ENCODE measurements at regions not wholly inside any gene's neighbourhood (a gene's known extent, or its start where the extent isn't known, plus 50 kb on each side); places are given as distances from the start of the nearest gene placed in this dataset.

- no peak overlapping the region for H2AFZ ChIP-seq (ENCODE audit: low read length)
- Mint-ChIP-seq H3K27ac (no peak overlapping the region; a peak in 1 of 7 replicates), H3K4me1 (no peaks in the 10 kb centered on the region), H3K27me3 (ENCODE audit: low read depth) (no peaks in the 10 kb centered on the region), H3K4me3 (no peak overlapping the region), H3K36me3 (ENCODE audit: insufficient read depth in 1 of 3, low read depth in 3 of 3) (0 out of 7 replicates have a peak, but pooled peaks cover 0 to 2% (median 0%) of the 10 kb centered on the region in 3 experiments), H3K9me3 (no peaks in the 10 kb centered on the region; a peak in 1 of 5 replicates)
- no peak overlapping the region for H3K4me2 ChIP-seq (ENCODE audit: insufficient read depth, insufficient read length, low read length)
- no peak overlapping the region for H3K23ac ChIP-seq (ENCODE audit: insufficient read length, low read depth, low read length)
- no peak overlapping the region for H3K4ac ChIP-seq (ENCODE audit: low read depth, low read length)
- no peaks in the 10 kb centered on the region for H3K27me3 ChIP-seq (ENCODE audit: insufficient read depth, low read length)
- no peak for DNase-seq
- no peak overlapping the region for H2AK5ac ChIP-seq (ENCODE audit: insufficient read length, low read length)
- H3K27ac ChIP-seq (ENCODE audit: insufficient read length, low read depth, low read length) = no peak overlapping the region
- no peak overlapping the region for H4K8ac ChIP-seq (replicated peaks; ENCODE audit: insufficient read length, low read depth, low read length)
- no peak overlapping the region for H3K18ac ChIP-seq (ENCODE audit: insufficient read length, low read depth, low read length)
- no peaks in the 10 kb centered on the region for H3K79me2 ChIP-seq (ENCODE audit: insufficient read depth, low read length)
- no peak overlapping the region for H2BK15ac ChIP-seq (ENCODE audit: low read depth, low read length)
- no peak overlapping the region for H4K5ac ChIP-seq (ENCODE audit: insufficient read length, low read depth, low read length)
- H2BK20ac ChIP-seq (ENCODE audit: low read depth, low read length, poor library complexity, severe bottlenecking) = no peak overlapping the region
- H3K9ac ChIP-seq (ENCODE audit: extremely low read depth, insufficient read length, low read length) = no peak overlapping the region
- H4K20me1 ChIP-seq (ENCODE audit: control insufficient read depth, insufficient read depth, insufficient read length) = no peaks in the 10 kb centered on the region
- no peak for TF ChIP-seq CTCF (conservative IDR thresholded peaks at IDR 0.05)
- no peak overlapping the region for H2BK12ac ChIP-seq (ENCODE audit: insufficient read length, low read depth, low read length)
- H3K14ac ChIP-seq (ENCODE audit: insufficient read depth, low read length) = no peak overlapping the region
- H3K4me1 ChIP-seq (ENCODE audit: insufficient read depth, low read length) = no peaks in the 10 kb centered on the region
- no peak overlapping the region for H3T11ph ChIP-seq (ENCODE audit: low read length)
- H3K23me2 ChIP-seq (ENCODE audit: insufficient read length, low read depth, low read length, poor library complexity, severe bottlenecking) = no peaks in the 10 kb centered on the region
- H4K91ac ChIP-seq (ENCODE audit: insufficient read length, low read depth, low read length) = no peak overlapping the region
- WGBS (ENCODE audit: extremely low coverage, insufficient read length, low lambda C conversion rate) = no CpG with 5 or more reads among the region's 3 CpGs
- H3K9me3 ChIP-seq (ENCODE audit: control insufficient read depth, low read depth, low read length) = no peaks in the 10 kb centered on the region
- H2BK120ac ChIP-seq (ENCODE audit: low read depth, low read length, poor library complexity, severe bottlenecking) = no peak overlapping the region
- no peak overlapping the region for H3K56ac ChIP-seq (ENCODE audit: insufficient read length, low read depth, low read length)
- H3K79me1 ChIP-seq (ENCODE audit: insufficient read depth, low read depth, low read length, poor library complexity, severe bottlenecking) = no peaks in the 10 kb centered on the region
- no peak overlapping the region for H2BK5ac ChIP-seq (ENCODE audit: insufficient read length, low read length)
These were observed 348.8 kb upstream of the SLITRK5 start for GRCh38 chr13:87322386-87322785.

All from H9 (cell line).